ENCODE measurements at regions not wholly inside any gene's neighbourhood (a gene's known extent, or its start where the extent isn't known, plus 50 kb on each side); places are given as distances from the start of the nearest gene placed in this dataset.

DNA sequence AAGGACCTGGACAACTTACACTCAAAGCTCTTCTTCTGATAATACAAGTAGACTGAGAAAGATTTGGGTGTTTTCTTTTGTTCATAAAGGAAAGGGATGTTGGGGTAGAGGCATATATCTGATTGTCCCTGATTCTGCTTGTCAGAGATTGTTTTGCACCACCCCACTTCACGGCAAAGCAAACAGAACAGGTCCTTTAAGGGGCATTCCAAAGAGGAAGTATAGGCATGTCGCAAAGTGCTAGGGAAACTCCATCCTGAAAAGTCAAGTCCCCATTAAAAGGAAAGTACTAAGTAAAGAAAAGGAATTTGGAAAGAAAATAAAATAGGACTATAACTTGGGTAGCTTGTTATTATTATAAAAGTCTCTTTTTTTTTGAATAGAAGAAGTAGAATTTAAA lies 233.0 kb downstream of the DNAJB9 start:
- H3F3A ChIP-seq (ENCODE audit: control insufficient read depth, insufficient read depth): no peaks in the 10 kb centered on the region
- TF ChIP-seq EZH2phosphoT487 (IDR thresholded peaks at IDR 0.05; ENCODE audit: borderline replicate concordance, low read length) (no peak), CTCF (IDR thresholded peaks at IDR 0.05; ENCODE audit: low read depth, low read length, poor library complexity, severe bottlenecking) (no peak)
- H3K27me3 ChIP-seq (ENCODE audit: control insufficient read depth, low read length): no peaks in the 10 kb centered on the region
- no peaks in the 10 kb centered on the region for H3K4me1 ChIP-seq (ENCODE audit: control insufficient read depth, low read length)
- no peak overlapping the region for H3K27ac ChIP-seq (ENCODE audit: low read depth, low read length)
- no peak overlapping the region for H3K4me2 ChIP-seq (ENCODE audit: low read length)
- H3K79me2 ChIP-seq (ENCODE audit: control insufficient read depth, low read length): no peaks in the 10 kb centered on the region
- no peaks in the 10 kb centered on the region for H3K9me3 ChIP-seq (ENCODE audit: control insufficient read depth, insufficient read depth, low read length)
- no peak overlapping the region for H3K4me3 ChIP-seq (ENCODE audit: low read length)
- H4K20me1 ChIP-seq (ENCODE audit: control insufficient read depth, insufficient read depth, low read depth, low read length): no peaks in the 10 kb centered on the region
- H3K36me3 ChIP-seq (ENCODE audit: control insufficient read depth, low read length): no peaks in the 10 kb centered on the region
- no peaks in the 10 kb centered on the region for H3K9me2 ChIP-seq (replicated peaks; ENCODE audit: control insufficient read depth, low read length)

GRCh38 chr7:108805808-108806397 lies 236.2 kb downstream of the DNAJB9 start:
- Histone ChIP-seq H3K4me2 (ENCODE audit: low read length) (no peak overlapping the region), H3K27me3 (ENCODE audit: control insufficient read depth, low read length) (0 out of 2 replicates have a peak, but pooled peaks cover 4% of the 10 kb centered on the region), H3F3A (ENCODE audit: control insufficient read depth, insufficient read depth) (no peaks in the 10 kb centered on the region), H3K79me2 (ENCODE audit: control insufficient read depth, low read length) (no peaks in the 10 kb centered on the region), H3K9me2 (replicated peaks; ENCODE audit: control insufficient read depth, low read length) (no peaks in the 10 kb centered on the region), H3K36me3 (ENCODE audit: control insufficient read depth, low read length) (no peaks in the 10 kb centered on the region), H3K4me3 (ENCODE audit: low read length) (no peak overlapping the region), H4K20me1 (ENCODE audit: control insufficient read depth, insufficient read depth, low read depth, low read length) (no peaks in the 10 kb centered on the region), H3K27ac (ENCODE audit: low read depth, low read length) (no peak overlapping the region), H3K9me3 (ENCODE audit: control insufficient read depth, insufficient read depth, low read length) (no peaks in the 10 kb centered on the region), H3K4me1 (ENCODE audit: control insufficient read depth, low read length) (no peaks in the 10 kb centered on the region)
- TF ChIP-seq EZH2phosphoT487 (IDR thresholded peaks at IDR 0.05; ENCODE audit: borderline replicate concordance, low read length) (no peak), CTCF (IDR thresholded peaks at IDR 0.05; ENCODE audit: low read depth, low read length, poor library complexity, severe bottlenecking) (peak; percentile 73)

DNA sequence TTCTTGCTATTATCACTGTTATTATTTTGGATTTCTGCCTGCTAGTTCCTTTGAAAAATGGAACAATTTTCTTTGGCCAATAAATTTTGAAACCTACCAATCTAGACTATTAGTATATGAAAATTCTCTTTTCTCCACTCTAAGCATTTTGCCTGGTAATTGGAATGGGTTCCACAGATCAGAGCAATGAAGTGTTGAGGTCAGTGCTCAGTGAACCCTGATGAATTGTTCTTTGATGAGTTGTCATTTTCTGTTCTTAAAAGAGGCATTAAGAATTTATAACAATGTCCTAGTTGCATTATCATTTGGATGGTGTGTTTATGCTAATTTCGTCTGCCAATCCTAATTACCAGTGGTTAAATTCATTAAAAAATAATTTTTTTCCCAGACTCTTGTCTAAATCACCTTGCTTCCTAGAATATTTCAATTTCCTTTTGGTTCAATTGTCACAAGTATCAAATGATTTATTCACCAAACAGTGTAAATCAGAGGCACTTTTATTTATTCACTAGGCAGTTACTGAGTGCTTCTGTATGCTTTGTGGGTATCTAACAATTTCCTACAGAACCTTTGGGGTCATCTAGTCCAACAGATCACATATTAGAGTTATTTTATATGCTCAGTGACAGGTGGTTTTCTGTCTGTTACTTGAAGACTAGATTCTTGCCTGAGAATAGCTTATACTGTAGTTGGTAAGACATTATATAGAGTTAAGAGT lies 239.0 kb downstream of the DNAJB9 start:
- Histone ChIP-seq H3K27ac (ENCODE audit: low read depth, low read length) (no peak overlapping the region), H3K9me2 (replicated peaks; ENCODE audit: control insufficient read depth, low read length) (no peaks in the 10 kb centered on the region), H3K4me1 (ENCODE audit: control insufficient read depth, low read length) (no peaks in the 10 kb centered on the region), H3K36me3 (ENCODE audit: control insufficient read depth, low read length) (no peaks in the 10 kb centered on the region), H3F3A (ENCODE audit: control insufficient read depth, insufficient read depth) (no peaks in the 10 kb centered on the region), H3K4me2 (ENCODE audit: low read length) (no peak overlapping the region), H3K4me3 (ENCODE audit: low read length) (no peak overlapping the region), H4K20me1 (ENCODE audit: control insufficient read depth, insufficient read depth, low read depth, low read length) (no peaks in the 10 kb centered on the region), H3K79me2 (ENCODE audit: control insufficient read depth, low read length) (no peaks in the 10 kb centered on the region), H3K9me3 (ENCODE audit: control insufficient read depth, insufficient read depth, low read length) (no peaks in the 10 kb centered on the region), H3K27me3 (ENCODE audit: control insufficient read depth, low read length) (0 out of 2 replicates have a peak, but pooled peaks cover 4% of the 10 kb centered on the region)
- TF ChIP-seq EZH2phosphoT487 (IDR thresholded peaks at IDR 0.05; ENCODE audit: borderline replicate concordance, low read length) (no peak), CTCF (IDR thresholded peaks at IDR 0.05; ENCODE audit: low read depth, low read length, poor library complexity, severe bottlenecking) (no peak)
